Mesendoderm (in vitro differentiated cells): ENCODE measurements at regions not wholly inside any gene's neighbourhood (a gene's known extent, or its start where the extent isn't known, plus 50 kb on each side); places are given as distances from the start of the nearest gene placed in this dataset.
A peak's percentile ranks its signal among the peaks of the same experiment; 100 is the strongest.

Source experiments
- DNase-seq: peaks from one replicate; pipeline ENCODE4 v3.0.0; 2013
- H2AK5ac ChIP-seq: 2 replicates; pipeline ENCODE4 v1.6.1; 2013; ENCODE audit warnings: low read length, inconsistent platforms
- H2BK120ac ChIP-seq: 2 replicates; pipeline ENCODE4 v1.6.1; 2013; ENCODE audit warnings: low read depth, mild to moderate bottlenecking, low read length, moderate library complexity, mixed read lengths
- H2BK15ac ChIP-seq: replicated peaks from 2 replicates; pipeline ENCODE4 v1.6.1; 2013; ENCODE audit warnings: low read depth, mild to moderate bottlenecking, moderate library complexity
- H2BK5ac ChIP-seq: 2 replicates; pipeline ENCODE4 v1.6.1; 2013; ENCODE audit warnings: low read length, inconsistent platforms
- H3K18ac ChIP-seq: 2 replicates; pipeline ENCODE4 v1.6.1; 2013; ENCODE audit warnings: mild to moderate bottlenecking, low read length, mixed read lengths
- H3K23ac ChIP-seq: one replicate; pipeline ENCODE4 v1.6.1; 2013; ENCODE audit warnings: low read length
- H3K27ac ChIP-seq: 2 replicates; pipeline ENCODE4 v1.5.1; 2013; ENCODE audit warnings: low read depth, mild to moderate bottlenecking, inconsistent platforms, low read length, moderate library complexity
- H3K27me3 ChIP-seq: 2 replicates; pipeline ENCODE4 v1.6.1; 2013; ENCODE audit warnings: low read length, control low read depth, mild to moderate bottlenecking, inconsistent platforms; ENCODE audit not compliant: insufficient read depth, poor library complexity
- H3K36me3 ChIP-seq: 2 replicates; pipeline ENCODE4 v1.6.1; 2013; ENCODE audit warnings: low read length, inconsistent platforms; ENCODE audit not compliant: control insufficient read depth, insufficient read depth
- H3K4ac ChIP-seq: one replicate; pipeline ENCODE4 v1.6.1; 2013; ENCODE audit warnings: low read depth, mild to moderate bottlenecking, low read length, moderate library complexity
- H3K4me1 ChIP-seq: 2 replicates; pipeline ENCODE4 v1.6.1; 2013; ENCODE audit warnings: low read depth, low read length, inconsistent platforms; ENCODE audit not compliant: control insufficient read depth
- H3K4me2 ChIP-seq: 2 replicates; pipeline ENCODE4 v1.6.1; 2013; ENCODE audit warnings: low read length
- H3K4me3 ChIP-seq: 2 replicates; pipeline ENCODE4 v1.5.1; 2013; ENCODE audit warnings: mild to moderate bottlenecking, low read length
- H3K56ac ChIP-seq: one replicate; pipeline ENCODE4 v1.6.1; 2013; ENCODE audit warnings: low read length
- H3K79me1 ChIP-seq: 2 replicates; pipeline ENCODE4 v1.6.1; 2013; ENCODE audit warnings: low read length, inconsistent platforms
- H3K79me2 ChIP-seq: 2 replicates; pipeline ENCODE4 v1.6.1; 2013; ENCODE audit warnings: mild to moderate bottlenecking, low read length; ENCODE audit not compliant: control insufficient read depth, insufficient read depth
- H3K9ac ChIP-seq: 2 replicates; pipeline ENCODE4 v1.6.1; 2013; ENCODE audit warnings: low read length, inconsistent platforms
- H4K5ac ChIP-seq: one replicate; pipeline ENCODE4 v1.6.1; 2013; ENCODE audit warnings: low read length
- H4K8ac ChIP-seq: one replicate; pipeline ENCODE4 v1.6.1; 2013; ENCODE audit warnings: low read depth, mild to moderate bottlenecking, control low read depth, low read length, moderate library complexity
- WGBS: extraction: QIAGEN DNeasy Blood & Tissue Kit; methylation state at CpG from one replicate; pipeline ENCODE4 v1.1.7; 2013; ENCODE audit warnings: low lambda C conversion rate, missing lambda C conversion rate; ENCODE audit not compliant: insufficient coverage; ENCODE audit errors: extremely low coverage; 5-methylcytosine and 5-hydroxymethylcytosine counted together

- H3K9ac ChIP-seq, result no peak overlapping the region
- H2BK15ac ChIP-seq, result no peak overlapping the region
- H3K56ac ChIP-seq, result no peak overlapping the region
- WGBS, result no CpG with 5 or more reads among the region's 2 CpGs
- H3K4me1 ChIP-seq, result peaks cover 3% of the 10 kb centered on the region
- H3K27me3 ChIP-seq, result no peaks in the 10 kb centered on the region
- H4K5ac ChIP-seq, result no peak overlapping the region
- no peak overlapping the region for H3K23ac ChIP-seq
- H2BK120ac ChIP-seq, result peak overlapping the region; percentile 92
- no peak overlapping the region for H4K8ac ChIP-seq
- no peak overlapping the region for H2AK5ac ChIP-seq
- H3K27ac ChIP-seq, result peak overlapping the region; percentile 67
- no peak for DNase-seq
- no peaks in the 10 kb centered on the region for H3K79me2 ChIP-seq
- H3K36me3 ChIP-seq, result no peaks in the 10 kb centered on the region
- H3K79me1 ChIP-seq, result no peaks in the 10 kb centered on the region
- H3K4me2 ChIP-seq, result no peak overlapping the region
- no peak overlapping the region for H2BK5ac ChIP-seq
- H3K4ac ChIP-seq, result no peak overlapping the region
- peak overlapping the region; percentile 93 for H3K18ac ChIP-seq
- no peak overlapping the region for H3K4me3 ChIP-seq
These were observed 172.3 kb upstream of the PRICKLE2 start for GRCh38 chr3:64397573-64397972.

- Histone ChIP-seq H3K79me1 (no peaks in the 10 kb centered on the region), H4K5ac (no peak overlapping the region), H3K36me3 (no peaks in the 10 kb centered on the region), H3K4me2 (no peak overlapping the region), H3K79me2 (no peaks in the 10 kb centered on the region), H3K23ac (no peak overlapping the region), H4K8ac (no peak overlapping the region), H3K9ac (no peak overlapping the region), H3K56ac (no peak overlapping the region), H3K4me1 (peaks cover 3% of the 10 kb centered on the region), H3K18ac (no peak overlapping the region), H2AK5ac (no peak overlapping the region), H2BK120ac (no peak overlapping the region), H2BK5ac (no peak overlapping the region), H2BK15ac (no peak overlapping the region), H3K27ac (no peak overlapping the region), H3K4me3 (no peak overlapping the region), H3K4ac (no peak overlapping the region), H3K27me3 (no peaks in the 10 kb centered on the region)
- WGBS, result no CpG with 5 or more reads among the region's 2 CpGs
- no peak for DNase-seq
These were observed 170.2 kb upstream of the PRICKLE2 start for GRCh38 chr3:64395490-64395889.

GRCh38 chr3:64393193-64393592 is 167.9 kb upstream of the PRICKLE2 start:
- Histone ChIP-seq H3K4me1 (peaks cover 3% of the 10 kb centered on the region), H3K23ac (no peak overlapping the region), H3K4ac (no peak overlapping the region), H4K8ac (no peak overlapping the region), H2BK15ac (no peak overlapping the region), H4K5ac (no peak overlapping the region), H3K56ac (no peak overlapping the region), H3K9ac (no peak overlapping the region), H3K4me2 (no peak overlapping the region), H3K36me3 (no peaks in the 10 kb centered on the region), H2AK5ac (no peak overlapping the region), H3K79me1 (no peaks in the 10 kb centered on the region), H2BK5ac (no peak overlapping the region), H3K27ac (no peak overlapping the region), H3K4me3 (no peak overlapping the region), H2BK120ac (no peak overlapping the region), H3K18ac (no peak overlapping the region), H3K79me2 (no peaks in the 10 kb centered on the region), H3K27me3 (no peaks in the 10 kb centered on the region)
- no CpG with 5 or more reads among the region's 5 CpGs for WGBS
- no peak for DNase-seq

- no peak overlapping the region for H2BK120ac ChIP-seq
- no peak for DNase-seq
- H3K4me2 ChIP-seq, result no peak overlapping the region
- H3K27me3 ChIP-seq, result no peaks in the 10 kb centered on the region
- WGBS, result no CpG with 5 or more reads among the region's 6 CpGs
- no peak overlapping the region for H2BK5ac ChIP-seq
- H3K79me2 ChIP-seq, result no peaks in the 10 kb centered on the region
- H3K36me3 ChIP-seq, result no peaks in the 10 kb centered on the region
- no peak overlapping the region for H3K9ac ChIP-seq
- H3K18ac ChIP-seq, result no peak overlapping the region
- H3K56ac ChIP-seq, result no peak overlapping the region
- H3K79me1 ChIP-seq, result no peaks in the 10 kb centered on the region
- H3K23ac ChIP-seq, result no peak overlapping the region
- H3K27ac ChIP-seq, result no peak overlapping the region
- no peak overlapping the region for H3K4ac ChIP-seq
- no peak overlapping the region for H2BK15ac ChIP-seq
- no peak overlapping the region for H4K5ac ChIP-seq
- no peak overlapping the region for H3K4me3 ChIP-seq
- no peak overlapping the region for H2AK5ac ChIP-seq
- no peak overlapping the region for H4K8ac ChIP-seq
- peaks cover 3% of the 10 kb centered on the region for H3K4me1 ChIP-seq
These were observed 166.7 kb upstream of the PRICKLE2 start for GRCh38 chr3:64392001-64392400.

GRCh38 chr3:64390893-64391292 is 165.6 kb upstream of the PRICKLE2 start:
- Histone ChIP-seq H3K36me3 (no peaks in the 10 kb centered on the region), H3K18ac (no peak overlapping the region), H4K5ac (no peak overlapping the region), H2AK5ac (no peak overlapping the region), H3K27ac (no peak overlapping the region), H3K4me2 (no peak overlapping the region), H2BK5ac (no peak overlapping the region), H3K79me2 (no peaks in the 10 kb centered on the region), H3K9ac (no peak overlapping the region), H2BK15ac (no peak overlapping the region), H3K4me3 (no peak overlapping the region), H4K8ac (no peak overlapping the region), H3K4ac (no peak overlapping the region), H3K23ac (no peak overlapping the region), H3K56ac (no peak overlapping the region), H3K4me1 (no peaks in the 10 kb centered on the region), H3K79me1 (no peaks in the 10 kb centered on the region), H2BK120ac (no peak overlapping the region), H3K27me3 (no peaks in the 10 kb centered on the region)
- no peak for DNase-seq

GRCh38 chr3:64388886-64389285 is 163.6 kb upstream of the PRICKLE2 start:
- Histone ChIP-seq H3K79me2 (no peaks in the 10 kb centered on the region), H4K8ac (no peak overlapping the region), H3K36me3 (no peaks in the 10 kb centered on the region), H3K4ac (no peak overlapping the region), H3K18ac (no peak overlapping the region), H2AK5ac (no peak overlapping the region), H2BK120ac (no peak overlapping the region), H3K27ac (no peak overlapping the region), H2BK15ac (no peak overlapping the region), H3K4me3 (no peak overlapping the region), H3K27me3 (no peaks in the 10 kb centered on the region), H3K56ac (no peak overlapping the region), H3K79me1 (no peaks in the 10 kb centered on the region), H3K23ac (no peak overlapping the region), H3K4me2 (no peak overlapping the region), H4K5ac (no peak overlapping the region), H3K9ac (no peak overlapping the region), H3K4me1 (no peaks in the 10 kb centered on the region), H2BK5ac (no peak overlapping the region)
- no peak for DNase-seq
- no CpG with 5 or more reads among the region's 4 CpGs for WGBS
